ENCODE measurements at regions not wholly inside any gene's neighbourhood (a gene's known extent, or its start where the extent isn't known, plus 50 kb on each side); places are given as distances from the start of the nearest gene placed in this dataset.

DNA sequence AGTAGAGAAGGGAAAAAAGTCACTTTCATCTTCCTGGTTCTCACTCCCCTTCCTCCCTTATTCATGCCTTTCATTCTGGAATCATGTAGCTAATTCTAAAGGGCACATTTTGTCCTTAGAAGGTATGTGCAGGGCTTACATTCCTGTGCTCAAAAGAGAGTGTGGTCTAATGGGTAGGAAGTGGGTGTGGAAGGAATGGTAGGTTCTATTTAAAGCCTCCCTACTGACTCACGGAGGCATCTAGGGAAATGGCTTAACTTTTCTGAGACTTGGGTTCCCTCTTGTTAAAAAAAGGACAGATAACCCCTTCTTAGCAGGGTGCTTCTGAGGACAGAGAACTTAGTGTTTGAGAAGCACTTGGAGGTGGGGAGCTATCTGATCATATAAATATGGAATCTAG lies 249.3 kb upstream of the DUSP10 start:
- no peak overlapping the region for H3K4me3 ChIP-seq
- 50 to 61% methylated on average over 1 of the region's 1 CpG for WGBS, 2 donors (ENCODE audit: low coverage in 1 of 2)
- no peak for DNase-seq
- H3K36me3 ChIP-seq = no peaks in the 10 kb centered on the region
- TF ChIP-seq, protein P1, sequence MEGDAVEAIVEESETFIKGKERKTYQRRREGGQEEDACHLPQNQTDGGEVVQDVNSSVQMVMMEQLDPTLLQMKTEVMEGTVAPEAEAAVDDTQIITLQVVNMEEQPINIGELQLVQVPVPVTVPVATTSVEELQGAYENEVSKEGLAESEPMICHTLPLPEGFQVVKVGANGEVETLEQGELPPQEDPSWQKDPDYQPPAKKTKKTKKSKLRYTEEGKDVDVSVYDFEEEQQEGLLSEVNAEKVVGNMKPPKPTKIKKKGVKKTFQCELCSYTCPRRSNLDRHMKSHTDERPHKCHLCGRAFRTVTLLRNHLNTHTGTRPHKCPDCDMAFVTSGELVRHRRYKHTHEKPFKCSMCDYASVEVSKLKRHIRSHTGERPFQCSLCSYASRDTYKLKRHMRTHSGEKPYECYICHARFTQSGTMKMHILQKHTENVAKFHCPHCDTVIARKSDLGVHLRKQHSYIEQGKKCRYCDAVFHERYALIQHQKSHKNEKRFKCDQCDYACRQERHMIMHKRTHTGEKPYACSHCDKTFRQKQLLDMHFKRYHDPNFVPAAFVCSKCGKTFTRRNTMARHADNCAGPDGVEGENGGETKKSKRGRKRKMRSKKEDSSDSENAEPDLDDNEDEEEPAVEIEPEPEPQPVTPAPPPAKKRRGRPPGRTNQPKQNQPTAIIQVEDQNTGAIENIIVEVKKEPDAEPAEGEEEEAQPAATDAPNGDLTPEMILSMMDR (IDR thresholded peaks at IDR 0.05) = no peak
- no peak overlapping the region for H3K27ac ChIP-seq
- intact Hi-C loops (cut with DNase I; ENCODE audit: low total_unique reads) = no loop called here
- in situ Hi-C loops (cut with MboI; ENCODE audit: low pct_ligation_motif_present in 1 of 4, low pct_unique_long_range_greater_than_20kb in 1 of 4, low sequenced_read_pairs in 3 of 4) = no loop called here
- H3K9me3 ChIP-seq = no peaks in the 10 kb centered on the region
- no peaks in the 10 kb centered on the region for H3K4me1 ChIP-seq
- no peaks in the 10 kb centered on the region for H3K27me3 ChIP-seq

DNA sequence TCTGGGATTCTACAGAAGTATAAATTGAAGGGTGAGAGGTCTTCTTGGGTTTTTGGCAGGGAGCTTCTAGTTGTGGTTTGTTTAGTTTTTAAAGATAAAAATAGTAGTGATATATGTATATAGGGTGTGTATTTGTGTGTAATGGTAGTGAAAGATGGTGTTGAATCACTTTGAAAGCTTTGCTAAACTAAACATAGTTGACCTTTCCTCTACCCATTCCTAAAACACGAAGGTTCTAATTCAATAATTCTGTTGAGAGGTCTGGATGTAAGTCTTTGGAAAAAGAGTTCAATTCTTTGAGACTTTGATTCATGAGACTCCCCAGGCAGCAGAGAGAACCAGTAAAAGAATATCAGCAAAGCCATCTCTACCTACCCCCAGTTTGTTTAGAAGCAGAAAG lies 247.9 kb upstream of the DUSP10 start:
- Histone ChIP-seq H3K36me3 (no peaks in the 10 kb centered on the region), H3K4me1 (no peaks in the 10 kb centered on the region), H3K4me3 (no peak overlapping the region), H3K27me3 (no peaks in the 10 kb centered on the region), H3K9me3 (no peaks in the 10 kb centered on the region), H3K27ac (no peak overlapping the region)
- no peak for TF ChIP-seq POLR2AphosphoS5 (IDR thresholded peaks at IDR 0.05)
- no peak for TF ChIP-seq POLR2A (IDR thresholded peaks at IDR 0.05)
- TF ChIP-seq, protein P1 (IDR thresholded peaks at IDR 0.05) = no peak
- no peak for TF ChIP-seq EP300 (IDR thresholded peaks at IDR 0.05; ENCODE audit: low read depth)
- WGBS, 2 donors (ENCODE audit: low coverage in 1 of 2) = 39 to 40% methylated on average over 1 of the region's 1 CpG
- DNase-seq = no peak
- in situ Hi-C loops (cut with MboI; ENCODE audit: low pct_ligation_motif_present in 1 of 4, low pct_unique_long_range_greater_than_20kb in 1 of 4, low sequenced_read_pairs in 3 of 4) = no loop called here
- intact Hi-C loops (cut with DNase I; ENCODE audit: low total_unique reads) = no loop called here

DNA sequence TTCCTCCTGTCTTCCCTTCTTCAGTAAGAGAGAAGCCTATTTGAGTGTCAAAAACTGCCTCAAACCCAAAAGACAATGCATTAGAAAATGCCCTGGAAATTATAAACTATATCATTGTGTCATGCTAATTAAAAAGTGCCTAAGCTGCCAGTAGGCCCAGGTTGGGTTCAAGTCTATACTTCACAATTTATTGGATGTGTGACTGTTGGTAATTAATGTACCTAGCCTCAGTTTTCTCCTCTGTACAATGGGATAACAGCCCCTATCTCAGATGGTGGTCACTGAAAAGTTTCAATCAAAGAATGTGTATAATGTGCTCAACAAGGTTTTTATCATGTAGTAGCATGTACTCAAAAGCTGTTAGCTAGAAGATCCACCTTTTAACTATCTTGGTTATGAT lies 246.9 kb upstream of the DUSP10 start:
- DNase-seq = no peak
- in situ Hi-C loops (cut with MboI; ENCODE audit: low pct_ligation_motif_present in 1 of 4, low pct_unique_long_range_greater_than_20kb in 1 of 4, low sequenced_read_pairs in 3 of 4) (no loop called here), intact Hi-C loops (cut with DNase I; ENCODE audit: low total_unique reads) (no loop called here)
- H3K36me3 ChIP-seq = no peaks in the 10 kb centered on the region
- H3K4me1 ChIP-seq = no peaks in the 10 kb centered on the region
- H3K4me3 ChIP-seq = no peak overlapping the region
- no peaks in the 10 kb centered on the region for H3K27me3 ChIP-seq
- H3K27ac ChIP-seq = no peak overlapping the region
- no peak for TF ChIP-seq EP300 (IDR thresholded peaks at IDR 0.05; ENCODE audit: low read depth)
- TF ChIP-seq, protein P1 (IDR thresholded peaks at IDR 0.05) = no peak
- no peak for TF ChIP-seq POLR2AphosphoS5 (IDR thresholded peaks at IDR 0.05)
- no peaks in the 10 kb centered on the region for H3K9me3 ChIP-seq

DNA sequence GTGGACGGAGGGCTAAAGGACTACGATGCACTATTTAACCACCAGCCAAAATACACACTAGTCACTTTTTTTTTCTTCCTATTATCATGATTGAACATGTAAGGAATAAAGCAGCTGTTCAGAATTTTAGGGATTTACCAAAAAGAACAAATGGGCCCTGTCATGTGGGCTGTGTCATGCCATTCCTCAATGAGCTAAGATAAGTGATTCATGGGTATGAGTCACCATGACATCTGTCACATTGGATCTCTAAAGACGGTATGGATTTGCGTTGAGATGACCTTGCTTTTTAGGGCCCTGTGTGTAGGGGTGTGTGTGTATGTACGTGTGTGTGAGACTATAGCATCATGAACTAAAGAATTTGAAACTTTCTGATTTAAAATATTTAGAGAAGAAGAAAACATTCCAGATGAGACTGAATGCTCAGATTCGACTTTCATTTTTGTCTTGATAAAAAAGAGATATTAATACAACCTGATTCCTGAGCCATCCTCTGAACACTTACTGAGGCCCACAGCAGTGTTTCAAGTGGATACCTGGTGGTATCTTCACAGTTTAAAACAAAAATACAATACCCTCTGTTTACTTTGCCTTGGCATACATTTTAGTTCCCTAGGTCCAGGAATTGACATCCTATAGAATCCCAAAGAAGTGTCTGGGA lies 246.1 kb upstream of the DUSP10 start:
- H3K27ac ChIP-seq = no peak overlapping the region
- in situ Hi-C loops (cut with MboI; ENCODE audit: low pct_ligation_motif_present in 1 of 4, low pct_unique_long_range_greater_than_20kb in 1 of 4, low sequenced_read_pairs in 3 of 4) (no loop called here), intact Hi-C loops (cut with DNase I; ENCODE audit: low total_unique reads) (no loop called here)
- no peak overlapping the region for H3K4me3 ChIP-seq
- H3K4me1 ChIP-seq = no peaks in the 10 kb centered on the region
- TF ChIP-seq POLR2AphosphoS5 (IDR thresholded peaks at IDR 0.05) (no peak), EP300 (IDR thresholded peaks at IDR 0.05; ENCODE audit: low read depth) (no peak)
- TF ChIP-seq, protein P1 (IDR thresholded peaks at IDR 0.05) = no peak
- no peak for DNase-seq
- 52 to 75% methylated on average over 4 to 6 of the region's 6 CpGs for WGBS, 2 donors (ENCODE audit: low coverage in 1 of 2)
- no peaks in the 10 kb centered on the region for H3K9me3 ChIP-seq
- H3K36me3 ChIP-seq = no peaks in the 10 kb centered on the region
- H3K27me3 ChIP-seq = no peaks in the 10 kb centered on the region
